ENCODE measurements at regions not wholly inside any gene's neighbourhood (a gene's known extent, or its start where the extent isn't known, plus 50 kb on each side); places are given as distances from the start of the nearest gene placed in this dataset.
"Not testable (repeated sequence)": the region's sequence is repeated elsewhere in the genome, so short reads cannot be mapped to it uniquely, and the experiment has no call there.

- TF ChIP-seq CTCF (IDR thresholded peaks at IDR 0.05; ENCODE audit: borderline replicate concordance, control extremely low read depth, extremely low read depth, insufficient read depth, missing control alignments): no peak
- in situ Hi-C loops (cut with MboI; ENCODE audit: low sequenced_read_pairs, unreplicated experiment): no loop called here
- DNase-seq (ENCODE audit: low spot score): no peak
Observed at GRCh38 chr12:67790660-67791059, 142.1 kb downstream of the DYRK2 start.

DNA sequence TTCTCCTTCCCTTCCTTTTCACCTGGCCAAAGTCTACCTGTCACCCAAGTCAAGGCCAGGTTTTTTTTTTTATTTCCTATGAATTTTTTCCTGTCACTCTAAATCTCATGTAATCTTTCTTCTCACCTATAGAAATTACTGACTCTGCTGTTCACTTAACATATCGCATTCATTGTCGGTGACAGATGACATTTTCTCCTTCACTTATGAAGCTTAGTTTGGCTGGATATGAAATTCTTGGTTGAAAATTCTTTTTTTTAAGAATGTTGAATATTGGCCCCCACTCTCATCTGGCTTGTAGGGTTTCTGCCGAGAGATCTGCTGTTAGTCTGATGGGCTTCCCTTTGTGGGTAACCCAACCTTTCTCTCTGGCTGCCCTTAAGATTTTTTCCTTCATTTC lies 142.8 kb downstream of the DYRK2 start:
- DNase-seq (ENCODE audit: low spot score); in situ Hi-C loops (cut with MboI; ENCODE audit: low sequenced_read_pairs, unreplicated experiment): not testable (repeated sequence)

- no peak for TF ChIP-seq CTCF (IDR thresholded peaks at IDR 0.05; ENCODE audit: borderline replicate concordance, control extremely low read depth, extremely low read depth, insufficient read depth, missing control alignments)
- in situ Hi-C loops (cut with MboI; ENCODE audit: low sequenced_read_pairs, unreplicated experiment): no loop called here
- no peak for DNase-seq (ENCODE audit: low spot score)
Observed at GRCh38 chr12:67792185-67792584, 143.6 kb downstream of the DYRK2 start.

- no peak for DNase-seq (ENCODE audit: low spot score)
- in situ Hi-C loops (cut with MboI; ENCODE audit: low sequenced_read_pairs, unreplicated experiment): no loop called here
- no peak for TF ChIP-seq CTCF (IDR thresholded peaks at IDR 0.05; ENCODE audit: borderline replicate concordance, control extremely low read depth, extremely low read depth, insufficient read depth, missing control alignments)
Observed at GRCh38 chr12:67794161-67794560, 145.6 kb downstream of the DYRK2 start.

- TF ChIP-seq CTCF (IDR thresholded peaks at IDR 0.05; ENCODE audit: borderline replicate concordance, control extremely low read depth, extremely low read depth, insufficient read depth, missing control alignments): no peak
- DNase-seq (ENCODE audit: low spot score): no peak
- in situ Hi-C loops (cut with MboI; ENCODE audit: low sequenced_read_pairs, unreplicated experiment): no loop called here
Observed at GRCh38 chr12:67795236-67795635, 146.7 kb downstream of the DYRK2 start.

DNA sequence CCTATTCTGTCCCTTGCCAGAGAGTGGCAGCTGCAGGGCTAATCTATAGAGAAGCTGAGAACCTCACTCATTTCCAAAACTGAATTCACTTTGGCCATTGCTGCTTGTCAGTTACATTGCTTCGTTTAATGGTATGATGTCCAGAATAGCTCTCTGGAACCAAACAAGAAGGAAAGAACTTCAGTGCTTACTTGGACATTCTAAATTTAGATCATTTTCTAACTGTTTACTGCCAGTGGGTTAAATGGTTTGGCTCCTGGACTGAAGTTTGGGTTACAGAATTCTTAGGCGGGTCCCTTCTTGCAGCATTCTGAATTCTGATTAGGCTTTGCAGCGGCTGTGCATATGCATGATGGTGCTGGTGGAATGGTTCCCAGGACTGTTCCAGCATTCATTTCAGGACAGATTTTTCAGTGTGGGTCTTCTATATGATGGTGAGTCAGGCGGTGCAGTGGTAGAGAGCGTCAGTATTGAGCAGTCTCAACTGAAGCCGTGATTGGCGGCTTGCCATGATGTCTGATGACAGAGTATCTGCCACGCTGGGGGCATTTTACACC lies 148.7 kb downstream of the DYRK2 start:
- no peak for TF ChIP-seq CTCF (IDR thresholded peaks at IDR 0.05; ENCODE audit: borderline replicate concordance, control extremely low read depth, extremely low read depth, insufficient read depth, missing control alignments)
- DNase-seq (ENCODE audit: low spot score): no peak
- in situ Hi-C loops (cut with MboI; ENCODE audit: low sequenced_read_pairs, unreplicated experiment): no loop called here

DNA sequence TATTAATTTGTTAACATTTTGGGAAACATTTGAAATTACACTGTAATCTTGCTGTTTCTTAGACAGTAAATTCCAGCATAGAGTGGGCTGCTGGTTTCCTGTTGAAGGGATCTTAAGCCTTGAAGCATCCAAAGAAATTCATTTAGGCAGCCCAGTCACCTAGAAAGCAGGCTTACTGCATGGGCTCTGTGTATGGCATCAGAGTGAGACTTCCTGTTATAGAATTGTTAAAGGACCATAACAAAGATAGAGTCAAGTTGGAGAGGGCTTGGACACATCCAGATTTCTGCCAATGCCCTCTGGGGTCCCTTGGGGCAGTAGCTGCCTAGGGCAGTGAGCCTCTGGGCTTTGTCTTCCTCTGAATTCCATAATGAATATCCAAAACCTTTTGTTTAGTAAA lies 149.2 kb downstream of the DYRK2 start:
- no peak for DNase-seq (ENCODE audit: low spot score)
- TF ChIP-seq CTCF (IDR thresholded peaks at IDR 0.05; ENCODE audit: borderline replicate concordance, control extremely low read depth, extremely low read depth, insufficient read depth, missing control alignments): no peak
- in situ Hi-C loops (cut with MboI; ENCODE audit: low sequenced_read_pairs, unreplicated experiment): no loop called here

Data from GM13976 (cell line).